Caco-2 (cell line): ENCODE measurements at regions not wholly inside any gene's neighbourhood (a gene's known extent, or its start where the extent isn't known, plus 50 kb on each side); places are given as distances from the start of the nearest gene placed in this dataset.

Source experiments
- BruUV-seq: library from RNA; stranded (reverse); fragments of 400-500 nt; replicated peaks from 2 replicates; lab custom pipeline; 2021; lab: Mats Ljungman, UMichigan
- CTCF ChIA-PET: fragments of 300-600 bp; sonication (Branson Sonifier 250); formaldehyde crosslinking; loops from one replicate; lab custom pipeline; 2022; ENCODE audit warnings: antibody characterized with exemption; lab: Charles Lee
- POLR2A ChIA-PET: fragments of 300-600 bp; sonication (Branson Sonifier 250); formaldehyde crosslinking; loops from one replicate; lab custom pipeline; 2022; ENCODE audit warnings: antibody characterized with exemption; lab: Charles Lee
- DNase-seq, 2 experiments: peaks; one replicate each; pipeline versions ENCODE4 v3.0.0 to v3.0.0-alpha.2; 2020 to 2022
- H3K27me3 ChIP-seq: replicated peaks from 2 replicates; pipeline ENCODE4 v1.6.0; 2011; ENCODE audit warnings: low read length; ENCODE audit not compliant: control insufficient read depth, insufficient read depth
- H3K36me3 ChIP-seq: 2 replicates; pipeline ENCODE4 v1.5.1; 2011; ENCODE audit warnings: low read length; ENCODE audit not compliant: control insufficient read depth, insufficient read depth
- H3K4me1 ChIP-seq: fragments of 250-450 bp; sonication (Bioruptor Pico); 2 replicates; pipeline ENCODE4 v1.5.1; 2020; ENCODE audit warnings: mild to moderate bottlenecking
- H3K4me3 ChIP-seq: 2 replicates; pipeline ENCODE4 v1.5.1; 2011; ENCODE audit warnings: low read depth, mild to moderate bottlenecking, control low read depth, low read length
- H3K9me3 ChIP-seq: fragments of 250-450 bp; sonication (Bioruptor Pico); 2 replicates; pipeline ENCODE4 v1.5.1; 2020; ENCODE audit warnings: mild to moderate bottlenecking, moderate library complexity
- H3K27ac Mint-ChIP-seq: one replicate; pipeline ENCODE4 v1.8.0; 2022; ENCODE audit warnings: mixed read lengths; ENCODE audit not compliant: unreplicated experiment
- H3K27me3 Mint-ChIP-seq: one replicate; pipeline ENCODE4 v1.8.0; 2022; ENCODE audit warnings: mixed read lengths; ENCODE audit not compliant: insufficient read depth, unreplicated experiment
- H3K36me3 Mint-ChIP-seq: one replicate; pipeline ENCODE4 v1.8.0; 2022; ENCODE audit warnings: mild to moderate bottlenecking, mixed read lengths; ENCODE audit not compliant: insufficient read depth, unreplicated experiment
- H3K4me1 Mint-ChIP-seq: one replicate; pipeline ENCODE4 v1.8.0; 2022; ENCODE audit warnings: low read depth, mixed read lengths; ENCODE audit not compliant: unreplicated experiment
- H3K4me3 Mint-ChIP-seq: one replicate; pipeline ENCODE4 v1.8.0; 2022; ENCODE audit warnings: mild to moderate bottlenecking, moderate library complexity, mixed read lengths; ENCODE audit not compliant: unreplicated experiment
- H3K9me3 Mint-ChIP-seq: one replicate; pipeline ENCODE4 v1.8.0; 2022; ENCODE audit warnings: mixed read lengths; ENCODE audit not compliant: unreplicated experiment
- intact Hi-C: fragments of 100-400 bp; cut with micrococcal nuclease; formaldehyde crosslinking; loops from one replicate; pipeline ENCODE4 v1.10.0; 2022; ENCODE audit not compliant: unreplicated experiment
- TF ChIP-seq, protein P1 (sequence below), 2 experiments: fragments of 200-600 bp in 1 of 2; IDR thresholded peaks; 1 replicate in 1 of 2; 2 replicates in 1 of 2; pipeline versions ENCODE4 v1.5.1 to v1.8.0; 2011 to 2022; ENCODE audit warnings: antibody characterized with exemption in 1 of 2, control low read depth in 1 of 2, inconsistent platforms in 1 of 2, low read depth in 1 of 2, low read length in 1 of 2, mild to moderate bottlenecking in 1 of 2, moderate library complexity in 1 of 2; ENCODE audit not compliant: insufficient read depth in 1 of 2, severe bottlenecking in 1 of 2, unreplicated experiment in 1 of 2

GRCh38 chr9:11443631-11444030 is 830.8 kb upstream of the PTPRD start:
- TF ChIP-seq, protein P1, sequence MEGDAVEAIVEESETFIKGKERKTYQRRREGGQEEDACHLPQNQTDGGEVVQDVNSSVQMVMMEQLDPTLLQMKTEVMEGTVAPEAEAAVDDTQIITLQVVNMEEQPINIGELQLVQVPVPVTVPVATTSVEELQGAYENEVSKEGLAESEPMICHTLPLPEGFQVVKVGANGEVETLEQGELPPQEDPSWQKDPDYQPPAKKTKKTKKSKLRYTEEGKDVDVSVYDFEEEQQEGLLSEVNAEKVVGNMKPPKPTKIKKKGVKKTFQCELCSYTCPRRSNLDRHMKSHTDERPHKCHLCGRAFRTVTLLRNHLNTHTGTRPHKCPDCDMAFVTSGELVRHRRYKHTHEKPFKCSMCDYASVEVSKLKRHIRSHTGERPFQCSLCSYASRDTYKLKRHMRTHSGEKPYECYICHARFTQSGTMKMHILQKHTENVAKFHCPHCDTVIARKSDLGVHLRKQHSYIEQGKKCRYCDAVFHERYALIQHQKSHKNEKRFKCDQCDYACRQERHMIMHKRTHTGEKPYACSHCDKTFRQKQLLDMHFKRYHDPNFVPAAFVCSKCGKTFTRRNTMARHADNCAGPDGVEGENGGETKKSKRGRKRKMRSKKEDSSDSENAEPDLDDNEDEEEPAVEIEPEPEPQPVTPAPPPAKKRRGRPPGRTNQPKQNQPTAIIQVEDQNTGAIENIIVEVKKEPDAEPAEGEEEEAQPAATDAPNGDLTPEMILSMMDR (IDR thresholded peaks at IDR 0.05; ENCODE audit: insufficient read depth in 1 of 2, low read depth in 1 of 2, low read length in 1 of 2, severe bottlenecking in 1 of 2, unreplicated experiment in 1 of 2), result no peak
- no peak overlapping the region for H3K27ac Mint-ChIP-seq
- POLR2A ChIA-PET, result no interaction called here
- DNase-seq, result no peak
- no peak overlapping the region for H3K4me3 Mint-ChIP-seq
- Histone ChIP-seq H3K9me3 (no peaks in the 10 kb centered on the region), H3K27me3 (no peaks in the 10 kb centered on the region), H3K4me3 (no peak overlapping the region), H3K36me3 (no peaks in the 10 kb centered on the region), H3K4me1 (no peaks in the 10 kb centered on the region)
- H3K9me3 Mint-ChIP-seq, result no peaks in the 10 kb centered on the region
- no peaks in the 10 kb centered on the region for H3K4me1 Mint-ChIP-seq
- no peaks in the 10 kb centered on the region for H3K36me3 Mint-ChIP-seq
- BruUV-seq, result no TSS peak
- intact Hi-C loops, result no loop called here
- CTCF ChIA-PET, result no interaction called here
- no peaks in the 10 kb centered on the region for H3K27me3 Mint-ChIP-seq

DNA sequence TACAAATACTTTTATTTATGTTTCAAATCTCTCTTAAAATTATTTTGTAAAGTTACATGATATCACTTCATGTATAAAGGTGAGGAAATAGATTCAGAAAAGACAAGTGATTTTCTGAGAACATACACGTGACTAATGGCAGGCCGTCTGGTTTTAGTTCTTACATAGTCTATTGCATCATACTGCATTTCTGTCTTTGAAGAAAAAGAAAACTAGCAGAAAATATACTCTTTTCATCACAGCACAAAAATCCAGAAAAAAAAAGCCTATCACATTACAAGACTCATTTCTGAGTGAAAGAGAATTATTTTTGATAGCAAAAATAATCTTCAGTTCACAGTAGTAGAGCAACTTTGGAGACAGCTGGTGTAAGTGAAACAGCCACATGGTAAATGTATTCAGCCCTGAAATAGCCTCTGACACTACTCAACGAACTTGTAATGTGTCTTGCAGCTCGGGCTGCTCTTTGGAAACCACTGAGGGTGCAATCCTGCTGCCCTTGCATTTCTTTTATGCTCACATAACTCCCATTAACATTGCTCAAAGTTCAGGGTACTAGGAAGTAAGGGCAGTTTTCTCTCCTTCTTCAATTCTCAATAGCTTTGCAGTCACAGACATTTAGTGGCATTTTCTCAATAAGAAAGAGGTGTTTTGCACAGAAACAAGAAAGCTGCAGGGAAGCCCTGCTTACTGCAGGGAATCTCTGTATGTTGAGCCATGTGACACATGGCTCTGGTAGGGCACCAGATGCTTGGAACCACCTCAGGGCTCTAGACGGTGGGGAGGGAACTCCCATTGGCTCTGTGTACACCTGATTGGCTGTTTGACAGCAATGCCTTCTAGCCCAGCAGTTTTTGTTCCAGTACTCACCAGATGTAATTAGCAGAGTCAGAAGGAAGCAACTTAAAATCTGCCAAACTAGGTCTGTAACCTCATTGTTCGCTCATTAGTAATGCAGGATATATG is 845.3 kb upstream of the PTPRD start:
- DNase-seq, result no peak
- H3K9me3 Mint-ChIP-seq, result no peaks in the 10 kb centered on the region
- no peak overlapping the region for H3K4me3 ChIP-seq
- TF ChIP-seq, protein P1 (IDR thresholded peaks at IDR 0.05; ENCODE audit: insufficient read depth in 1 of 2, low read depth in 1 of 2, low read length in 1 of 2, severe bottlenecking in 1 of 2, unreplicated experiment in 1 of 2), result no peak
- no peak overlapping the region for H3K27ac Mint-ChIP-seq
- H3K27me3 Mint-ChIP-seq, result no peaks in the 10 kb centered on the region
- no peaks in the 10 kb centered on the region for H3K4me1 ChIP-seq
- H3K36me3 ChIP-seq, result no peaks in the 10 kb centered on the region
- H3K4me3 Mint-ChIP-seq, result no peak overlapping the region
- no peaks in the 10 kb centered on the region for H3K4me1 Mint-ChIP-seq
- ChIA-PET CTCF (no interaction called here), POLR2A (no interaction called here)
- H3K36me3 Mint-ChIP-seq, result no peaks in the 10 kb centered on the region
- BruUV-seq, result no TSS peak
- no peaks in the 10 kb centered on the region for H3K9me3 ChIP-seq
- intact Hi-C loops, result no loop called here
- H3K27me3 ChIP-seq, result no peaks in the 10 kb centered on the region

DNA sequence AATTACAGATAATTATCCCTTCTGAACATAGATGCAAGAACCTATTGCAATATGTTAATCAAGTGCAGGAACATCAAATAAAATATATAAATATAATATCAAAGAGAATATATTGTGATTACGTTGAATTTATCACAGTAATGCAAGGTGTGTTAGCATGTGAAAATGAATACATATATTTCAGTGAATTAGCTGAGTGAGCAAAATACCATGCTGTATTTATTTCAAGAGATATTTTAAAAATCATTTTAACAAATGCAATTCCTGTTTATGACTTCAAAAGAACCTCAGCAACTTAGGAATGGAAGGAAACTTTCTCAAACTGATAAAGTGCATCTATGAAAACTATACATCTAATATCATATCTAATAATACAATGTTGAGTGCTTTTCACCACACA is 856.9 kb upstream of the PTPRD start:
- ChIA-PET CTCF (no interaction called here), POLR2A (no interaction called here)
- Histone ChIP-seq H3K9me3 (no peaks in the 10 kb centered on the region), H3K4me3 (no peak overlapping the region), H3K4me1 (no peaks in the 10 kb centered on the region), H3K27me3 (no peaks in the 10 kb centered on the region), H3K36me3 (no peaks in the 10 kb centered on the region)
- TF ChIP-seq, protein P1 (IDR thresholded peaks at IDR 0.05; ENCODE audit: insufficient read depth in 1 of 2, low read depth in 1 of 2, low read length in 1 of 2, severe bottlenecking in 1 of 2, unreplicated experiment in 1 of 2), result no peak
- intact Hi-C loops, result no loop called here
- Mint-ChIP-seq H3K27ac (no peak overlapping the region), H3K9me3 (no peaks in the 10 kb centered on the region), H3K4me3 (no peak overlapping the region), H3K36me3 (no peaks in the 10 kb centered on the region), H3K4me1 (no peaks in the 10 kb centered on the region), H3K27me3 (no peaks in the 10 kb centered on the region)
- BruUV-seq, result no TSS peak
- DNase-seq, result no peak
